HepG2 (cell line): ENCODE measurements at regions not wholly inside any gene's neighbourhood (a gene's known extent, or its start where the extent isn't known, plus 50 kb on each side); places are given as distances from the start of the nearest gene placed in this dataset.
"Not testable (repeated sequence)": the region's sequence is repeated elsewhere in the genome, so short reads cannot be mapped to it uniquely, and the experiment has no call there.

Experiments
- ATF1 ChIP-seq: IDR thresholded peaks from 2 replicates; pipeline ENCODE4 v1.6.1; 2016; ENCODE audit warnings: mild to moderate bottlenecking, control low read depth
- CHD2 ChIP-seq: IDR thresholded peaks from 2 replicates; pipeline ENCODE4 v1.6.1; 2011; ENCODE audit warnings: low read depth, low read length, improper control_type of control experiment
- FOXM1 ChIP-seq: sonication (generic); formaldehyde crosslinking; IDR thresholded peaks from 2 replicates; pipeline ENCODE4 v1.5.0; 2020; ENCODE audit warnings: missing genetic modification reagents
- GABPA ChIP-seq, 2 experiments: IDR thresholded peaks; 2 replicates each; pipeline ENCODE4 v1.6.1; 2011 to 2016; ENCODE audit warnings: low read depth in 2 of 2, low read length in 1 of 2, missing biosample characterization in 1 of 2, missing genetic modification characterization in 1 of 2
- HIVEP1 ChIP-seq: sonication (generic); formaldehyde crosslinking; IDR thresholded peaks from 2 replicates; pipeline ENCODE4 v1.4.0; 2020; ENCODE audit warnings: mild to moderate bottlenecking, missing genetic modification reagents
- PLRG1 ChIP-seq: fragments of 450-650 bp; conservative IDR thresholded peaks from 2 replicates; pipeline ENCODE4 v1.6.1; 2016
- POLR2A ChIP-seq, 2 experiments: IDR thresholded peaks; 2 replicates each; pipeline ENCODE4 v1.6.1; 2011; ENCODE audit warnings: low read depth in 2 of 2, low read length in 2 of 2, mild to moderate bottlenecking in 1 of 2, moderate library complexity in 1 of 2; ENCODE audit not compliant: insufficient read depth in 1 of 2
- SNRNP70 ChIP-seq: fragments of 200-400 bp; formaldehyde crosslinking; IDR thresholded peaks from 2 replicates; pipeline ENCODE4 v1.6.1; 2017; ENCODE audit warnings: mild to moderate bottlenecking, low read depth, low read length, moderate library complexity
- STAT5B ChIP-seq: sonication (generic); formaldehyde crosslinking; IDR thresholded peaks from 2 replicates; pipeline ENCODE4 v1.4.0; 2020; ENCODE audit warnings: missing genetic modification reagents
- ZNF10 ChIP-seq: sonication (generic); formaldehyde crosslinking; IDR thresholded peaks from 2 replicates; pipeline ENCODE4 v1.4.0; 2020; ENCODE audit warnings: mild to moderate bottlenecking, low read depth, missing genetic modification reagents, borderline replicate concordance
- TF ChIP-seq, protein P1 (sequence below), 2 experiments: sonication (generic) in 1 of 2; formaldehyde crosslinking in 1 of 2; IDR thresholded peaks; 2 replicates each; pipeline versions ENCODE4 v1.5.1 to v1.6.1; 2011 to 2020; ENCODE audit warnings: borderline replicate concordance in 1 of 2, low read depth in 1 of 2, low read length in 1 of 2, mild to moderate bottlenecking in 1 of 2, missing genetic modification reagents in 1 of 2, moderate library complexity in 1 of 2
- TF ChIP-seq, protein P2 (sequence below): sonication (generic); formaldehyde crosslinking; IDR thresholded peaks from 2 replicates; pipeline ENCODE4 v1.4.0; 2020; ENCODE audit warnings: low read depth, mild to moderate bottlenecking, missing genetic modification reagents

- TF ChIP-seq ATF1 (CRISPR knock-in tag); PLRG1; HIVEP1; SNRNP70; CHD2; STAT5B; FOXM1; POLR2A (IDR thresholded peaks at IDR 0.05; ENCODE audit: insufficient read depth in 1 of 2, low read depth in 2 of 2, low read length in 2 of 2); ZNF10 (CRISPR knock-in tag); GABPA (IDR thresholded peaks at IDR 0.05; ENCODE audit: low read depth, low read length); GABPA (CRISPR knock-in tag; IDR thresholded peaks at IDR 0.05; ENCODE audit: low read depth): not testable (repeated sequence)
- TF ChIP-seq, protein P1, sequence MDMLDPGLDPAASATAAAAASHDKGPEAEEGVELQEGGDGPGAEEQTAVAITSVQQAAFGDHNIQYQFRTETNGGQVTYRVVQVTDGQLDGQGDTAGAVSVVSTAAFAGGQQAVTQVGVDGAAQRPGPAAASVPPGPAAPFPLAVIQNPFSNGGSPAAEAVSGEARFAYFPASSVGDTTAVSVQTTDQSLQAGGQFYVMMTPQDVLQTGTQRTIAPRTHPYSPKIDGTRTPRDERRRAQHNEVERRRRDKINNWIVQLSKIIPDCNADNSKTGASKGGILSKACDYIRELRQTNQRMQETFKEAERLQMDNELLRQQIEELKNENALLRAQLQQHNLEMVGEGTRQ (IDR thresholded peaks at IDR 0.05; ENCODE audit: low read depth, low read length) = not testable (repeated sequence)
- TF ChIP-seq, protein P1 (CRISPR knock-in tag; IDR thresholded peaks at IDR 0.05; ENCODE audit: borderline replicate concordance) = not testable (repeated sequence)
- TF ChIP-seq, protein P2, sequence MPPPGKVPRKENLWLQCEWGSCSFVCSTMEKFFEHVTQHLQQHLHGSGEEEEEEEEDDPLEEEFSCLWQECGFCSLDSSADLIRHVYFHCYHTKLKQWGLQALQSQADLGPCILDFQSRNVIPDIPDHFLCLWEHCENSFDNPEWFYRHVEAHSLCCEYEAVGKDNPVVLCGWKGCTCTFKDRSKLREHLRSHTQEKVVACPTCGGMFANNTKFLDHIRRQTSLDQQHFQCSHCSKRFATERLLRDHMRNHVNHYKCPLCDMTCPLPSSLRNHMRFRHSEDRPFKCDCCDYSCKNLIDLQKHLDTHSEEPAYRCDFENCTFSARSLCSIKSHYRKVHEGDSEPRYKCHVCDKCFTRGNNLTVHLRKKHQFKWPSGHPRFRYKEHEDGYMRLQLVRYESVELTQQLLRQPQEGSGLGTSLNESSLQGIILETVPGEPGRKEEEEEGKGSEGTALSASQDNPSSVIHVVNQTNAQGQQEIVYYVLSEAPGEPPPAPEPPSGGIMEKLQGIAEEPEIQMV = not testable (repeated sequence)
Measured at GRCh38 chr1:145495077-145495871, 69.9 kb upstream of the NBPF20 start.
